ENCODE measurements at regions not wholly inside any gene's neighbourhood (a gene's known extent, or its start where the extent isn't known, plus 50 kb on each side); places are given as distances from the start of the nearest gene placed in this dataset.

DNA sequence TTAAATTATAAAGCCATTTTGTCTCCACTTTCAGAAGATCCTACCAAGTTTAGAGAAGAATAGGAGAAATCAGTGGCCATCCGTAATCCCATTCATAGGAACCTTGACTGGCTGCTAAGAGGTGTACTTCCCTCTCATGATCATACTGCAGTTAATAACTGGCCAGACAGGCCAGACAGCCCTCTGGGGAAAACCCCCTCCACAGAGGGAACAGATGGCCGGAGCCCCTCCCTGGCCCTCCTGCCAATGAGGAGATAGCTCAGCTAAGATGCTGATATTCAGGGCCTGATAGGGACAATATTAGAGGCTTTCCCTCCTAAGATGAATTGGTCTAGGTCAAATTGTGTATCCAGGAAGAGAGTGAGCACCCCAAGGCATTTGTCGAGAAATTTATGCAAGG lies 200.0 kb upstream of the MAOA start:
- no peaks in the 10 kb centered on the region for H3K4me1 Mint-ChIP-seq
- Histone ChIP-seq H3K27me3 (ENCODE audit: control insufficient read depth in 2 of 2, insufficient read depth in 2 of 2, low read length in 2 of 2) (no peaks in the 10 kb centered on the region), H2AFZ (ENCODE audit: insufficient read depth, low read depth, low read length, poor library complexity, severe bottlenecking) (no peak overlapping the region), H4K20me1 (ENCODE audit: insufficient read depth, low read length) (no peaks in the 10 kb centered on the region), H3K79me2 (ENCODE audit: insufficient read depth, low read length) (no peaks in the 10 kb centered on the region), H3K36me3 (replicated peaks in 1 of 2; ENCODE audit: control insufficient read depth in 1 of 2, insufficient read depth in 2 of 2, low read length in 2 of 2) (no peaks in the 10 kb centered on the region), H3K9ac (ENCODE audit: insufficient read depth, low read length, poor library complexity, severe bottlenecking) (no peak overlapping the region), H3K4me1 (ENCODE audit: control insufficient read depth in 1 of 2, insufficient read depth in 2 of 2, low read length in 2 of 2) (no peaks in the 10 kb centered on the region), H3K4me2 (replicated peaks; ENCODE audit: extremely low read depth, low read length, poor library complexity, severe bottlenecking) (no peak overlapping the region), H3K4me3 (replicated peaks in 1 of 3; ENCODE audit: low read depth in 2 of 3, low read length in 3 of 3) (no peak overlapping the region), H3K27ac (ENCODE audit: low read depth in 1 of 2, low read length in 2 of 2) (no peak overlapping the region), H3K9me3 (replicated peaks in 1 of 2; ENCODE audit: control insufficient read depth in 1 of 2, insufficient read depth in 1 of 2, low read length in 2 of 2) (peaks cover 14 to 24% of the 10 kb centered on the region in 2 donors)
- intact Hi-C loops (cut with micrococcal nuclease), result no loop called here
- peaks cover 0 to 2% (median 0%) of the 10 kb centered on the region in 3 donors for H3K27me3 Mint-ChIP-seq (ENCODE audit: low read depth in 3 of 3)
- H3K36me3 Mint-ChIP-seq, result no peaks in the 10 kb centered on the region
- no peak for DNase-seq
- no CpG with 5 or more reads among the region's 3 CpGs for WGBS (ENCODE audit: insufficient coverage)
- TF ChIP-seq, protein P1, sequence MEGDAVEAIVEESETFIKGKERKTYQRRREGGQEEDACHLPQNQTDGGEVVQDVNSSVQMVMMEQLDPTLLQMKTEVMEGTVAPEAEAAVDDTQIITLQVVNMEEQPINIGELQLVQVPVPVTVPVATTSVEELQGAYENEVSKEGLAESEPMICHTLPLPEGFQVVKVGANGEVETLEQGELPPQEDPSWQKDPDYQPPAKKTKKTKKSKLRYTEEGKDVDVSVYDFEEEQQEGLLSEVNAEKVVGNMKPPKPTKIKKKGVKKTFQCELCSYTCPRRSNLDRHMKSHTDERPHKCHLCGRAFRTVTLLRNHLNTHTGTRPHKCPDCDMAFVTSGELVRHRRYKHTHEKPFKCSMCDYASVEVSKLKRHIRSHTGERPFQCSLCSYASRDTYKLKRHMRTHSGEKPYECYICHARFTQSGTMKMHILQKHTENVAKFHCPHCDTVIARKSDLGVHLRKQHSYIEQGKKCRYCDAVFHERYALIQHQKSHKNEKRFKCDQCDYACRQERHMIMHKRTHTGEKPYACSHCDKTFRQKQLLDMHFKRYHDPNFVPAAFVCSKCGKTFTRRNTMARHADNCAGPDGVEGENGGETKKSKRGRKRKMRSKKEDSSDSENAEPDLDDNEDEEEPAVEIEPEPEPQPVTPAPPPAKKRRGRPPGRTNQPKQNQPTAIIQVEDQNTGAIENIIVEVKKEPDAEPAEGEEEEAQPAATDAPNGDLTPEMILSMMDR (IDR thresholded peaks at IDR 0.05), result no peak
- peaks cover 15 to 32% (median 19%) of the 10 kb centered on the region in 7 donors for H3K9me3 Mint-ChIP-seq
- peak overlapping the region in 1 of 7 donors; percentile 60 for H3K27ac Mint-ChIP-seq
- H3K4me3 Mint-ChIP-seq, result no peak overlapping the region

DNA sequence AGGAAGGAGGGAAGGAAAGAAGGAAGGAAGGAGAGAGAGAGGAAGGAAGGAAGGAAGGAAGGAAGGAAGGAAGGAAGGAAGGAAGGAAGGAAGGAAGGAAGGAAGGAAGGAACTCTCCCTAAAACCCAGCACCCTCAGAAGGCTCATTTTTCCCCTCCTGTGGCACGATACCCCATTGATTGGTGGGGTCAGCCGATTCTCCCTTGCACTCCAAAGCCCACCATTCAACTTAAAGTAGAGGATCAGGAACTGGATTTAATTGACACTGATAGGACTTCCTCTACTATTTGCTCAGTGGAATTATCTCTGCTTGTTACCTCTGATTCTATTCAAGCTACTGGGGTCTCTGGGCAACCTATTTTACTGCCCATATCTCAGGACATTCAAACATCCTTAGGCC lies 199.2 kb upstream of the MAOA start:
- H3K9me3 Mint-ChIP-seq, result peaks cover 11 to 30% (median 17%) of the 10 kb centered on the region in 7 donors
- no CpG with 5 or more reads among the region's 2 CpGs for WGBS (ENCODE audit: insufficient coverage)
- Histone ChIP-seq H3K27ac (ENCODE audit: low read depth in 1 of 2, low read length in 2 of 2) (no peak overlapping the region), H3K9ac (ENCODE audit: insufficient read depth, low read length, poor library complexity, severe bottlenecking) (no peak overlapping the region), H2AFZ (ENCODE audit: insufficient read depth, low read depth, low read length, poor library complexity, severe bottlenecking) (no peak overlapping the region), H3K36me3 (replicated peaks in 1 of 2; ENCODE audit: control insufficient read depth in 1 of 2, insufficient read depth in 2 of 2, low read length in 2 of 2) (no peaks in the 10 kb centered on the region), H3K27me3 (ENCODE audit: control insufficient read depth in 2 of 2, insufficient read depth in 2 of 2, low read length in 2 of 2) (no peaks in the 10 kb centered on the region), H3K4me2 (replicated peaks; ENCODE audit: extremely low read depth, low read length, poor library complexity, severe bottlenecking) (no peak overlapping the region), H3K4me3 (replicated peaks in 1 of 3; ENCODE audit: low read depth in 2 of 3, low read length in 3 of 3) (no peak overlapping the region), H3K4me1 (ENCODE audit: control insufficient read depth in 1 of 2, insufficient read depth in 2 of 2, low read length in 2 of 2) (no peaks in the 10 kb centered on the region), H3K79me2 (ENCODE audit: insufficient read depth, low read length) (no peaks in the 10 kb centered on the region), H4K20me1 (ENCODE audit: insufficient read depth, low read length) (no peaks in the 10 kb centered on the region), H3K9me3 (replicated peaks in 1 of 2; ENCODE audit: control insufficient read depth in 1 of 2, insufficient read depth in 1 of 2, low read length in 2 of 2) (peaks cover 14 to 16% of the 10 kb centered on the region in 2 donors)
- TF ChIP-seq, protein P1 (IDR thresholded peaks at IDR 0.05), result no peak
- no peak overlapping the region for H3K4me3 Mint-ChIP-seq
- H3K4me1 Mint-ChIP-seq, result no peaks in the 10 kb centered on the region
- H3K27ac Mint-ChIP-seq, result no peak overlapping the region
- DNase-seq, result no peak
- H3K27me3 Mint-ChIP-seq (ENCODE audit: low read depth in 3 of 3), result peaks cover 0 to 2% (median 2%) of the 10 kb centered on the region in 3 donors
- no peaks in the 10 kb centered on the region for H3K36me3 Mint-ChIP-seq
- intact Hi-C loops (cut with micrococcal nuclease), result no loop called here
